HAP-1 (cell line): ENCODE measurements at regions not wholly inside any gene's neighbourhood (a gene's known extent, or its start where the extent isn't known, plus 50 kb on each side); places are given as distances from the start of the nearest gene placed in this dataset.

Source experiments
- DNase-seq, 2 experiments: peaks; one replicate each; pipeline ENCODE4 v3.0.0-alpha.2; 2016 to 2020; ENCODE audit warnings: low spot score in 2 of 2
- H3K27me3 ChIP-seq: fragments of 250-450 bp; sonication (Bioruptor Pico); 2 replicates; pipeline ENCODE4 v1.5.1; 2020; ENCODE audit warnings: low read depth, mild to moderate bottlenecking, moderate library complexity
- H3K36me3 ChIP-seq: fragments of 250-450 bp; sonication (Bioruptor Pico); replicated peaks from 2 replicates; pipeline ENCODE4 v1.5.1; 2020; ENCODE audit warnings: mild to moderate bottlenecking
- H3K4me1 ChIP-seq: fragments of 250-450 bp; sonication (Bioruptor Pico); 2 replicates; pipeline ENCODE4 v1.5.1; 2020; ENCODE audit warnings: mild to moderate bottlenecking
- H3K4me3 ChIP-seq: fragments of 250-450 bp; sonication (Bioruptor Pico); 2 replicates; pipeline ENCODE4 v1.5.1; 2020; ENCODE audit warnings: mild to moderate bottlenecking, moderate library complexity
- H3K9me3 ChIP-seq: fragments of 250-450 bp; sonication (Bioruptor Pico); 2 replicates; pipeline ENCODE4 v1.5.1; 2020; ENCODE audit warnings: mild to moderate bottlenecking, moderate library complexity
- in situ Hi-C: fragments of 300-500 bp; cut with MboI; formaldehyde crosslinking; loops from 3 replicates; pipeline ENCODE4 v1.14.3; 2020; ENCODE audit warnings: low sequenced_read_pairs, inconsistent platforms, mixed read lengths

- H3K4me1 ChIP-seq: no peaks in the 10 kb centered on the region
- DNase-seq: no peak
- H3K4me3 ChIP-seq: no peak overlapping the region
- no peaks in the 10 kb centered on the region for H3K36me3 ChIP-seq
- no peaks in the 10 kb centered on the region for H3K27me3 ChIP-seq
- H3K9me3 ChIP-seq: no peaks in the 10 kb centered on the region
- in situ Hi-C loops: no loop called here
Observed at GRCh38 chr7:91514591-91514990, 250.4 kb downstream of the FZD1 start.

GRCh38 chr7:91515961-91516360, 251.7 kb downstream of the FZD1 start:
- H3K36me3 ChIP-seq: no peaks in the 10 kb centered on the region
- H3K27me3 ChIP-seq: no peaks in the 10 kb centered on the region
- in situ Hi-C loops: no loop called here
- no peak for DNase-seq
- H3K4me1 ChIP-seq: no peaks in the 10 kb centered on the region
- no peak overlapping the region for H3K4me3 ChIP-seq
- no peaks in the 10 kb centered on the region for H3K9me3 ChIP-seq

GRCh38 chr7:91517201-91517785, 253.1 kb downstream of the FZD1 start:
- H3K36me3 ChIP-seq: no peaks in the 10 kb centered on the region
- no peak for DNase-seq
- in situ Hi-C loops: no loop called here
- H3K4me3 ChIP-seq: no peak overlapping the region
- H3K4me1 ChIP-seq: no peaks in the 10 kb centered on the region
- no peaks in the 10 kb centered on the region for H3K9me3 ChIP-seq
- H3K27me3 ChIP-seq: no peaks in the 10 kb centered on the region

- DNase-seq: no peak
- Histone ChIP-seq H3K36me3 (no peaks in the 10 kb centered on the region), H3K9me3 (no peaks in the 10 kb centered on the region), H3K27me3 (no peaks in the 10 kb centered on the region), H3K4me3 (no peak overlapping the region), H3K4me1 (no peaks in the 10 kb centered on the region)
- in situ Hi-C loops: no loop called here
Observed at GRCh38 chr7:91518058-91518457, 253.8 kb downstream of the FZD1 start.

- Histone ChIP-seq H3K36me3 (no peaks in the 10 kb centered on the region), H3K9me3 (no peaks in the 10 kb centered on the region), H3K4me3 (no peak overlapping the region), H3K4me1 (no peaks in the 10 kb centered on the region), H3K27me3 (no peaks in the 10 kb centered on the region)
- in situ Hi-C loops: no loop called here
- DNase-seq: no peak
Observed at GRCh38 chr7:91519241-91520158, 255.3 kb downstream of the FZD1 start.

- H3K4me1 ChIP-seq: no peaks in the 10 kb centered on the region
- H3K36me3 ChIP-seq: no peaks in the 10 kb centered on the region
- in situ Hi-C loops: no loop called here
- no peak for DNase-seq
- no peak overlapping the region for H3K4me3 ChIP-seq
- H3K9me3 ChIP-seq: no peaks in the 10 kb centered on the region
- no peaks in the 10 kb centered on the region for H3K27me3 ChIP-seq
Observed at GRCh38 chr7:91520645-91521044, 256.4 kb downstream of the FZD1 start.

- DNase-seq: no peak
- H3K4me3 ChIP-seq: no peak overlapping the region
- no peaks in the 10 kb centered on the region for H3K4me1 ChIP-seq
- no peaks in the 10 kb centered on the region for H3K36me3 ChIP-seq
- no peaks in the 10 kb centered on the region for H3K27me3 ChIP-seq
- no peaks in the 10 kb centered on the region for H3K9me3 ChIP-seq
- in situ Hi-C loops: no loop called here
Observed at GRCh38 chr7:91526404-91526803, 262.2 kb downstream of the FZD1 start.

GRCh38 chr7:91527460-91527859, 263.2 kb downstream of the FZD1 start:
- H3K4me1 ChIP-seq: no peaks in the 10 kb centered on the region
- DNase-seq: no peak
- in situ Hi-C loops: no loop called here
- no peaks in the 10 kb centered on the region for H3K36me3 ChIP-seq
- H3K27me3 ChIP-seq: no peaks in the 10 kb centered on the region
- no peak overlapping the region for H3K4me3 ChIP-seq
- H3K9me3 ChIP-seq: peaks cover 8% of the 10 kb centered on the region; the same call in 1 of the 2 replicates

- Histone ChIP-seq H3K9me3 (peaks cover 8% of the 10 kb centered on the region; the same call in 1 of the 2 replicates), H3K27me3 (no peaks in the 10 kb centered on the region), H3K4me1 (peaks cover 10% of the 10 kb centered on the region), H3K4me3 (no peak overlapping the region), H3K36me3 (no peaks in the 10 kb centered on the region)
- DNase-seq: no peak
- in situ Hi-C loops: no loop called here
Observed at GRCh38 chr7:91533996-91534395, 269.8 kb downstream of the FZD1 start.

GRCh38 chr7:91537260-91538152, 273.3 kb downstream of the FZD1 start:
- DNase-seq: peak; percentile 48 to 91
- Histone ChIP-seq H3K9me3 (no peaks in the 10 kb centered on the region), H3K36me3 (no peaks in the 10 kb centered on the region), H3K27me3 (no peaks in the 10 kb centered on the region), H3K4me1 (peaks cover 10% of the 10 kb centered on the region), H3K4me3 (no peak overlapping the region)
- in situ Hi-C loops: no loop called here

- DNase-seq: no peak
- Histone ChIP-seq H3K4me1 (peaks cover 14% of the 10 kb centered on the region), H3K27me3 (no peaks in the 10 kb centered on the region), H3K4me3 (no peak overlapping the region), H3K36me3 (no peaks in the 10 kb centered on the region), H3K9me3 (no peaks in the 10 kb centered on the region)
- in situ Hi-C loops: no loop called here
Observed at GRCh38 chr7:91541641-91542040, 277.4 kb downstream of the FZD1 start.

- in situ Hi-C loops: no loop called here
- Histone ChIP-seq H3K9me3 (no peaks in the 10 kb centered on the region), H3K4me1 (peaks cover 4% of the 10 kb centered on the region; the same call in 1 of the 2 replicates), H3K4me3 (no peak overlapping the region), H3K36me3 (no peaks in the 10 kb centered on the region), H3K27me3 (no peaks in the 10 kb centered on the region)
- DNase-seq: no peak
Observed at GRCh38 chr7:91543646-91544045, 279.4 kb downstream of the FZD1 start.

GRCh38 chr7:91549878-91550277, 285.6 kb downstream of the FZD1 start:
- DNase-seq: no peak
- no peak overlapping the region for H3K4me3 ChIP-seq
- H3K27me3 ChIP-seq: no peaks in the 10 kb centered on the region
- H3K36me3 ChIP-seq: no peaks in the 10 kb centered on the region
- H3K4me1 ChIP-seq: no peaks in the 10 kb centered on the region
- H3K9me3 ChIP-seq: no peaks in the 10 kb centered on the region
- in situ Hi-C loops: no loop called here

GRCh38 chr7:91550931-91551330, 286.7 kb downstream of the FZD1 start:
- in situ Hi-C loops: no loop called here
- H3K4me3 ChIP-seq: no peak overlapping the region
- no peaks in the 10 kb centered on the region for H3K27me3 ChIP-seq
- no peaks in the 10 kb centered on the region for H3K36me3 ChIP-seq
- no peaks in the 10 kb centered on the region for H3K4me1 ChIP-seq
- no peaks in the 10 kb centered on the region for H3K9me3 ChIP-seq
- no peak for DNase-seq
